Neural cell (in vitro differentiated cells): ENCODE measurements at regions not wholly inside any gene's neighbourhood (a gene's known extent, or its start where the extent isn't known, plus 50 kb on each side); places are given as distances from the start of the nearest gene placed in this dataset.

ENCODE experiments used
- EZH2 ChIP-seq: fragments of 200-600, 300-800 bp; shearing (Covaris generic), sonication (generic); IDR thresholded peaks from 2 replicates; pipeline ENCODE4 v1.6.1; 2014; ENCODE audit warnings: antibody characterized with exemption, low read length, borderline replicate concordance, mild to moderate bottlenecking; ENCODE audit not compliant: insufficient read depth, poor library complexity, severe bottlenecking
- REST ChIP-seq: IDR thresholded peaks from 2 replicates; pipeline ENCODE4 v1.6.1; 2012; ENCODE audit warnings: borderline replicate concordance

- no peak for TF ChIP-seq EZH2
- no peak for TF ChIP-seq REST
These were observed 370.2 kb downstream of the TBX15 start for GRCh38 chr1:118617916-118618315.
